OCI-LY7 (cell line): ENCODE measurements at regions not wholly inside any gene's neighbourhood (a gene's known extent, or its start where the extent isn't known, plus 50 kb on each side); places are given as distances from the start of the nearest gene placed in this dataset.

Source experiments
- BruUV-seq: library from RNA; stranded (reverse); fragments of 400-500 nt; replicated peaks from 2 replicates; lab custom pipeline; 2021; lab: Mats Ljungman, UMichigan
- CTCF ChIA-PET: fragments of 300-600 bp; sonication (Branson Sonifier 250); formaldehyde crosslinking; loops from one replicate; lab custom pipeline; 2022; ENCODE audit warnings: antibody characterized with exemption; ENCODE audit not compliant: unreplicated experiment; lab: Charles Lee
- POLR2A ChIA-PET: fragments of 300-600 bp; sonication (Branson Sonifier 250); formaldehyde crosslinking; loops from one replicate; lab custom pipeline; 2022; ENCODE audit warnings: antibody characterized with exemption; lab: Charles Lee
- DNase-seq: peaks from one replicate; pipeline ENCODE4 v3.0.0-alpha.2; 2015; ENCODE audit warnings: low spot score
- H2AFZ ChIP-seq: fragments of 200-600 bp; sonication (generic), shearing (Covaris generic); 2 replicates; pipeline ENCODE4 v1.6.1; 2014; ENCODE audit warnings: mild to moderate bottlenecking, antibody characterized with exemption, low read length, moderate library complexity
- H3K27ac ChIP-seq: fragments of 200-600 bp; sonication (generic); 2 replicates; pipeline ENCODE4 v1.5.1; 2014; ENCODE audit warnings: mixed run types, low read depth, mild to moderate bottlenecking, moderate library complexity, low read length, inconsistent platforms; ENCODE audit not compliant: poor library complexity, severe bottlenecking
- H3K36me3 ChIP-seq: fragments of 200-600 bp; sonication (generic); 2 replicates; pipeline ENCODE4 v1.6.1; 2014; ENCODE audit warnings: mild to moderate bottlenecking, antibody characterized with exemption, low read length, moderate library complexity, mixed read lengths; ENCODE audit not compliant: insufficient read depth
- H3K4me1 ChIP-seq: fragments of 200-600 bp; sonication (generic); 2 replicates; pipeline ENCODE4 v1.5.1; 2014; ENCODE audit warnings: mild to moderate bottlenecking, low read length; ENCODE audit not compliant: insufficient read depth, poor library complexity, severe bottlenecking
- H3K4me2 ChIP-seq: fragments of 200-600 bp; sonication (generic); 2 replicates; pipeline ENCODE4 v1.6.1; 2014; ENCODE audit warnings: mild to moderate bottlenecking, low read length
- H3K4me3 ChIP-seq: fragments of 200-600 bp; sonication (generic); 2 replicates; pipeline ENCODE4 v1.5.1; 2014; ENCODE audit warnings: mild to moderate bottlenecking, low read depth, low read length; ENCODE audit not compliant: poor library complexity, severe bottlenecking
- H3K79me2 ChIP-seq: fragments of 200-600 bp; sonication (generic); 2 replicates; pipeline ENCODE4 v1.6.1; 2016; ENCODE audit warnings: low read depth, mild to moderate bottlenecking, low read length, moderate library complexity, mixed read lengths; ENCODE audit not compliant: insufficient read depth
- H3K9me2 ChIP-seq: fragments of 200-600 bp; sonication (generic); 2 replicates; pipeline ENCODE4 v1.6.1; 2016; ENCODE audit warnings: mild to moderate bottlenecking, low read length, mixed read lengths; ENCODE audit not compliant: insufficient read depth
- H3K9me3 ChIP-seq: fragments of 200-600 bp; sonication (generic); 2 replicates; pipeline ENCODE4 v1.6.1; 2014; ENCODE audit warnings: mild to moderate bottlenecking, mixed run types, low read length, mixed read lengths
- H4K20me1 ChIP-seq: fragments of 200-600 bp; sonication (generic); 2 replicates; pipeline ENCODE4 v1.6.1; 2014; ENCODE audit warnings: mild to moderate bottlenecking, antibody characterized with exemption, low read length, moderate library complexity, mixed read lengths; ENCODE audit not compliant: insufficient read depth
- EZH2phosphoT487 ChIP-seq: fragments of 200-600 bp; sonication (generic); IDR thresholded peaks from 2 replicates; pipeline ENCODE4 v1.6.1; 2018; ENCODE audit warnings: low read depth, borderline replicate concordance, mild to moderate bottlenecking, mixed run types, antibody characterized with exemption, low read length, moderate library complexity, mixed read lengths
- intact Hi-C: fragments of 100-400 bp; cut with micrococcal nuclease; formaldehyde crosslinking; loops from one replicate; pipeline ENCODE4 v1.10.0; 2022; ENCODE audit not compliant: unreplicated experiment
- TF ChIP-seq, protein P1 (sequence below): fragments of 200-600 bp; sonication (generic); conservative IDR thresholded peaks from 2 replicates; pipeline ENCODE4 v1.5.1; 2014; ENCODE audit warnings: mild to moderate bottlenecking, antibody characterized with exemption, low read length, moderate library complexity, mixed read lengths

DNA sequence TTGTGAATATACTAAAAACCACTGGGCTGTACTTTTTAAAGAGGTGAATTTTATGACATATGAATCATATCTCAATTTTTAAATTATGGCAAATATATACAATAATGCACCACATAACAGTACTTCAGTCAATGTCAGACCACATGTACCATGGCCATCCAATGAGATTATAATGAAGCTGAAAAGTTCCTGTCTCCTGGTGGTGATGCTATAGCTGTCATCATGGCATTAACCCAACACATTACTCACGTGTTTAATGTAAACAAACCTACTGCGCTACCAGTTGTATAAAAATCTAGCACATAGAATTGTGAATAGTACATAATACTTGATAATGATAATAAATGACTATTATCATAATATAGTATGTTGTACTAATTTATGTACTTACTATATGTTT lies 77.6 kb upstream of the ID2 start:
- no peaks in the 10 kb centered on the region for H3K36me3 ChIP-seq
- no peak for DNase-seq
- no peak for TF ChIP-seq EZH2phosphoT487
- TF ChIP-seq, protein P1, sequence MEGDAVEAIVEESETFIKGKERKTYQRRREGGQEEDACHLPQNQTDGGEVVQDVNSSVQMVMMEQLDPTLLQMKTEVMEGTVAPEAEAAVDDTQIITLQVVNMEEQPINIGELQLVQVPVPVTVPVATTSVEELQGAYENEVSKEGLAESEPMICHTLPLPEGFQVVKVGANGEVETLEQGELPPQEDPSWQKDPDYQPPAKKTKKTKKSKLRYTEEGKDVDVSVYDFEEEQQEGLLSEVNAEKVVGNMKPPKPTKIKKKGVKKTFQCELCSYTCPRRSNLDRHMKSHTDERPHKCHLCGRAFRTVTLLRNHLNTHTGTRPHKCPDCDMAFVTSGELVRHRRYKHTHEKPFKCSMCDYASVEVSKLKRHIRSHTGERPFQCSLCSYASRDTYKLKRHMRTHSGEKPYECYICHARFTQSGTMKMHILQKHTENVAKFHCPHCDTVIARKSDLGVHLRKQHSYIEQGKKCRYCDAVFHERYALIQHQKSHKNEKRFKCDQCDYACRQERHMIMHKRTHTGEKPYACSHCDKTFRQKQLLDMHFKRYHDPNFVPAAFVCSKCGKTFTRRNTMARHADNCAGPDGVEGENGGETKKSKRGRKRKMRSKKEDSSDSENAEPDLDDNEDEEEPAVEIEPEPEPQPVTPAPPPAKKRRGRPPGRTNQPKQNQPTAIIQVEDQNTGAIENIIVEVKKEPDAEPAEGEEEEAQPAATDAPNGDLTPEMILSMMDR: no peak
- intact Hi-C loops: no loop called here
- ChIA-PET POLR2A (interaction anchor here (1.1 to 1.4 kb wide), 3 partner anchors 27 to 66 kb away, joined by 3 to 5 read pairs (median 3); no protein-coding TSS in a partner anchor), CTCF (interaction anchor here (0.8 kb wide), 1 partner anchor 10 kb away, joined by 3 read pairs; no protein-coding TSS in a partner anchor)
- no peak overlapping the region for H3K4me2 ChIP-seq
- no peaks in the 10 kb centered on the region for H3K9me2 ChIP-seq
- no peaks in the 10 kb centered on the region for H4K20me1 ChIP-seq
- no peaks in the 10 kb centered on the region for H3K79me2 ChIP-seq
- H3K4me1 ChIP-seq: peaks cover 13% of the 10 kb centered on the region
- no peaks in the 10 kb centered on the region for H3K9me3 ChIP-seq
- no TSS peak for BruUV-seq
- no peak overlapping the region for H2AFZ ChIP-seq
- no peak overlapping the region for H3K4me3 ChIP-seq
- no peak overlapping the region for H3K27ac ChIP-seq

DNA sequence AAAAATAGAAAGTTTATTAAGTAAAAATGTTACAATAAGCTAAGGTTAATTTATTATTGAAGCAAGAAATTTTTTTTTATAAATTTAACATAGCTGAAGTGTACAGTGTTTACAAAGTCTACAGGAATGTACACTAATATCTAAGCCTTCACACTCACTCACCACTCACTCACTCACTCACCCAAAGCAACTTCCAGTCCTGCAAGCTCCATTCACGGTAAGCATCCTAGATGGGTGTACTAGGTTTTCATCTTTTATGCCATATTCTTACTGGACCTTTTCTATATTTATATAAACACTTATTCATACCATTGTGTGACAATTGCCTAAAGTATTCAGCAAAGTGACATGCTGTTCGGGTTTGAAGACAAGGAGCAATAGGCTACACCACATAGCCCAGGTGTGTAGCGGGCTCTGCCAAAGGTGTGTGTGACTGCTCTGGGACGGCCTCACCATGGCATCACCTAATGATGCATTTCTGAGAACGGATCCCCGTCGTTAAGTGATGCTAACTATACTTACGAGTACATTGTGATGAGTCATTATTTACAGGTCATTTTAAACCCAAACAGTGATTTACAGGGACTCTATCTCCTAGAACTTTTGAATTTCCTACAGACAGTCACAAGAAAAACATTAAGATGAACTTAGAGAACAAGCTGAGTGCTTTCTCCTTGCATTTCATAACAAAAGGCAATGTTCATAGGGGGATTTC lies 76.3 kb upstream of the ID2 start:
- Histone ChIP-seq H3K9me3 (no peaks in the 10 kb centered on the region), H3K36me3 (no peaks in the 10 kb centered on the region; the same call in 1 of the 2 replicates), H4K20me1 (no peaks in the 10 kb centered on the region), H3K9me2 (no peaks in the 10 kb centered on the region), H3K4me1 (peaks cover 13% of the 10 kb centered on the region), H3K4me3 (no peak overlapping the region), H2AFZ (peak overlapping the region; percentile 58), H3K27ac (no peak overlapping the region), H3K4me2 (peak overlapping the region; percentile 41; the same call in 1 of the 2 replicates), H3K79me2 (no peaks in the 10 kb centered on the region)
- TF ChIP-seq, protein P1: no peak
- TF ChIP-seq EZH2phosphoT487: no peak
- no peak for DNase-seq
- POLR2A ChIA-PET: interaction anchor here (0.6 to 1.4 kb wide), 7 partner anchors 26 to 325 kb away, joined by 3 to 5 read pairs (median 3); no protein-coding TSS in a partner anchor
- no TSS peak for BruUV-seq
- CTCF ChIA-PET: no interaction called here
- intact Hi-C loops: no loop called here

DNA sequence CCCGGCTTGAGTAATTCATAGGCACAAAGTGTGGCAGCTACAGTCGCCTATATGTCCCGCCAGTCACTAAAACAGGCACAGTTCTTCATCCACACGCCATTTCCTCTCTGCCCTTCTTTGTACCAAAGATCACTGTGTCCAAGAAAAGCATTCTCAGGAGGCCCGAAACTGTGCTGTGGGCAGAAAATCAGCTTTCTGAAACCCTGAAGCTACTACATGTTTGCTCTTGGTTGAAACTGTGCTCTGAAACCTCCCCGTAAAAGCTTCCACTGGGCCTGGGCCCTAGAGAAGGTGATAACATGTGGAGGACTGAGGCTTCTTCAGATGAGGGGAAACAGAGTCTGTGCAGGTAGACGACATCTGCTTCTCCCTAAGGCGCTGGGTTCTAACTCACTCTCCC lies 75.6 kb upstream of the ID2 start:
- Histone ChIP-seq H3K4me2 (peak overlapping the region; percentile 41; the same call in 1 of the 2 replicates), H3K9me2 (no peaks in the 10 kb centered on the region), H4K20me1 (no peaks in the 10 kb centered on the region), H3K4me3 (no peak overlapping the region), H3K36me3 (no peaks in the 10 kb centered on the region; the same call in 1 of the 2 replicates), H3K9me3 (0 out of 2 replicates have a peak, but pooled peaks cover 2% of the 10 kb centered on the region), H3K27ac (no peak overlapping the region), H2AFZ (peak overlapping the region; percentile 58; the same call in 1 of the 2 replicates), H3K79me2 (no peaks in the 10 kb centered on the region), H3K4me1 (peaks cover 13% of the 10 kb centered on the region)
- intact Hi-C loops: no loop called here
- ChIA-PET POLR2A (interaction anchor here (0.9 to 1.0 kb wide), 3 partner anchors 32 to 50 kb away, joined by 3 to 4 read pairs (median 3); no protein-coding TSS in a partner anchor), CTCF (no interaction called here)
- DNase-seq: no peak
- no TSS peak for BruUV-seq
- no peak for TF ChIP-seq EZH2phosphoT487
- TF ChIP-seq, protein P1: no peak
